ENCODE measurements at regions not wholly inside any gene's neighbourhood (a gene's known extent, or its start where the extent isn't known, plus 50 kb on each side); places are given as distances from the start of the nearest gene placed in this dataset.

- Histone ChIP-seq H3K9ac (ENCODE audit: low read length) (no peak overlapping the region), H3K9me3 (ENCODE audit: low read length) (no peaks in the 10 kb centered on the region), H2AFZ (ENCODE audit: low read depth, low read length) (no peak overlapping the region), H3K27ac (ENCODE audit: low read length) (no peak overlapping the region), H3K79me2 (replicated peaks; ENCODE audit: insufficient read depth, low read length) (no peaks in the 10 kb centered on the region), H3F3A (ENCODE audit: insufficient read depth, low read length, poor library complexity, severe bottlenecking) (no peaks in the 10 kb centered on the region), H4K20me1 (ENCODE audit: insufficient read depth) (no peaks in the 10 kb centered on the region), H3K4me2 (ENCODE audit: low read length) (no peak overlapping the region), H3K4me3 (ENCODE audit: low read length) (no peak overlapping the region), H3K36me3 (ENCODE audit: insufficient read depth, low read length) (no peaks in the 10 kb centered on the region), H3K9me2 (ENCODE audit: insufficient read depth, low read length) (no peaks in the 10 kb centered on the region), H3K27me3 (ENCODE audit: insufficient read depth, low read depth, low read length) (no peaks in the 10 kb centered on the region)
- TF ChIP-seq, protein P1, sequence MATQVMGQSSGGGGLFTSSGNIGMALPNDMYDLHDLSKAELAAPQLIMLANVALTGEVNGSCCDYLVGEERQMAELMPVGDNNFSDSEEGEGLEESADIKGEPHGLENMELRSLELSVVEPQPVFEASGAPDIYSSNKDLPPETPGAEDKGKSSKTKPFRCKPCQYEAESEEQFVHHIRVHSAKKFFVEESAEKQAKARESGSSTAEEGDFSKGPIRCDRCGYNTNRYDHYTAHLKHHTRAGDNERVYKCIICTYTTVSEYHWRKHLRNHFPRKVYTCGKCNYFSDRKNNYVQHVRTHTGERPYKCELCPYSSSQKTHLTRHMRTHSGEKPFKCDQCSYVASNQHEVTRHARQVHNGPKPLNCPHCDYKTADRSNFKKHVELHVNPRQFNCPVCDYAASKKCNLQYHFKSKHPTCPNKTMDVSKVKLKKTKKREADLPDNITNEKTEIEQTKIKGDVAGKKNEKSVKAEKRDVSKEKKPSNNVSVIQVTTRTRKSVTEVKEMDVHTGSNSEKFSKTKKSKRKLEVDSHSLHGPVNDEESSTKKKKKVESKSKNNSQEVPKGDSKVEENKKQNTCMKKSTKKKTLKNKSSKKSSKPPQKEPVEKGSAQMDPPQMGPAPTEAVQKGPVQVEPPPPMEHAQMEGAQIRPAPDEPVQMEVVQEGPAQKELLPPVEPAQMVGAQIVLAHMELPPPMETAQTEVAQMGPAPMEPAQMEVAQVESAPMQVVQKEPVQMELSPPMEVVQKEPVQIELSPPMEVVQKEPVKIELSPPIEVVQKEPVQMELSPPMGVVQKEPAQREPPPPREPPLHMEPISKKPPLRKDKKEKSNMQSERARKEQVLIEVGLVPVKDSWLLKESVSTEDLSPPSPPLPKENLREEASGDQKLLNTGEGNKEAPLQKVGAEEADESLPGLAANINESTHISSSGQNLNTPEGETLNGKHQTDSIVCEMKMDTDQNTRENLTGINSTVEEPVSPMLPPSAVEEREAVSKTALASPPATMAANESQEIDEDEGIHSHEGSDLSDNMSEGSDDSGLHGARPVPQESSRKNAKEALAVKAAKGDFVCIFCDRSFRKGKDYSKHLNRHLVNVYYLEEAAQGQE (IDR thresholded peaks at IDR 0.05; ENCODE audit: borderline replicate concordance): no peak
- no peak for TF ChIP-seq POLR2AphosphoS5 (IDR thresholded peaks at IDR 0.05)
- TF ChIP-seq EP300 (conservative IDR thresholded peaks at IDR 0.05; ENCODE audit: poor library complexity, severe bottlenecking): no peak
- TF ChIP-seq RAD21 (conservative IDR thresholded peaks at IDR 0.05): no peak
- TF ChIP-seq, protein P2, sequence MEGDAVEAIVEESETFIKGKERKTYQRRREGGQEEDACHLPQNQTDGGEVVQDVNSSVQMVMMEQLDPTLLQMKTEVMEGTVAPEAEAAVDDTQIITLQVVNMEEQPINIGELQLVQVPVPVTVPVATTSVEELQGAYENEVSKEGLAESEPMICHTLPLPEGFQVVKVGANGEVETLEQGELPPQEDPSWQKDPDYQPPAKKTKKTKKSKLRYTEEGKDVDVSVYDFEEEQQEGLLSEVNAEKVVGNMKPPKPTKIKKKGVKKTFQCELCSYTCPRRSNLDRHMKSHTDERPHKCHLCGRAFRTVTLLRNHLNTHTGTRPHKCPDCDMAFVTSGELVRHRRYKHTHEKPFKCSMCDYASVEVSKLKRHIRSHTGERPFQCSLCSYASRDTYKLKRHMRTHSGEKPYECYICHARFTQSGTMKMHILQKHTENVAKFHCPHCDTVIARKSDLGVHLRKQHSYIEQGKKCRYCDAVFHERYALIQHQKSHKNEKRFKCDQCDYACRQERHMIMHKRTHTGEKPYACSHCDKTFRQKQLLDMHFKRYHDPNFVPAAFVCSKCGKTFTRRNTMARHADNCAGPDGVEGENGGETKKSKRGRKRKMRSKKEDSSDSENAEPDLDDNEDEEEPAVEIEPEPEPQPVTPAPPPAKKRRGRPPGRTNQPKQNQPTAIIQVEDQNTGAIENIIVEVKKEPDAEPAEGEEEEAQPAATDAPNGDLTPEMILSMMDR (IDR thresholded peaks at IDR 0.05; ENCODE audit: poor library complexity, severe bottlenecking): no peak
- TF ChIP-seq TAF1 (IDR thresholded peaks at IDR 0.05; ENCODE audit: low read depth): no peak
- TF ChIP-seq MXI1 (conservative IDR thresholded peaks at IDR 0.05; ENCODE audit: poor library complexity, severe bottlenecking): no peak
- TF ChIP-seq EZH2 (IDR thresholded peaks at IDR 0.05; ENCODE audit: borderline replicate concordance, insufficient read depth, low read length, poor library complexity, severe bottlenecking): no peak
- no peak for TF ChIP-seq SMC3 (conservative IDR thresholded peaks at IDR 0.05; ENCODE audit: poor library complexity)
Observed at GRCh38 chr2:105489168-105489878, 90.5 kb upstream of the FHL2 start.

DNA sequence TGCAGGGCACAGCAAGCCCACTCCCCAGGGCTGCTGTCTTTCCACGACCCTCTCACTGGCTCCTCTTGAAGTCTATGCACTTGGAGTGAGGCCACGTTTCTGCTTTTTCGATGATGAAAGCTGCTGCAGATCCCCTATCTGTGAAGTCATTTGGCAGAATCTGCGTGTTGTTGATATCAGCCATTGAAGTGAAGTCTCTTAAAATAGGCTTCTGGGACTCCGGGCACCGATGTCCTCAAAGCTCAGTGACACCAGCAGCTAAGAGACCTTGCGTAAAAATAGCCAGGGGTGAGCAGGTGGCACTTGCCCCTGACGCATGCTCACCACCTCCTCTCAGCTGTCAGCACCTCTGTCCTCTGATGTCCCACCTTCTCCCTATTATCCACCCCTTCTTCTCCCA lies 89.4 kb upstream of the FHL2 start:
- Histone ChIP-seq H3K9ac (ENCODE audit: low read length) (no peak overlapping the region), H2AFZ (ENCODE audit: low read depth, low read length) (no peak overlapping the region), H4K20me1 (ENCODE audit: insufficient read depth) (no peaks in the 10 kb centered on the region), H3K4me2 (ENCODE audit: low read length) (no peak overlapping the region), H3K9me2 (ENCODE audit: insufficient read depth, low read length) (no peaks in the 10 kb centered on the region), H3K27me3 (ENCODE audit: insufficient read depth, low read depth, low read length) (no peaks in the 10 kb centered on the region), H3K4me3 (ENCODE audit: low read length) (no peak overlapping the region), H3K36me3 (ENCODE audit: insufficient read depth, low read length) (no peaks in the 10 kb centered on the region), H3K27ac (ENCODE audit: low read length) (no peak overlapping the region), H3K79me2 (replicated peaks; ENCODE audit: insufficient read depth, low read length) (no peaks in the 10 kb centered on the region), H3K9me3 (ENCODE audit: low read length) (no peaks in the 10 kb centered on the region), H3F3A (ENCODE audit: insufficient read depth, low read length, poor library complexity, severe bottlenecking) (no peaks in the 10 kb centered on the region)
- TF ChIP-seq EZH2 (IDR thresholded peaks at IDR 0.05; ENCODE audit: borderline replicate concordance, insufficient read depth, low read length, poor library complexity, severe bottlenecking) (no peak), POLR2AphosphoS5 (IDR thresholded peaks at IDR 0.05) (no peak), SMC3 (conservative IDR thresholded peaks at IDR 0.05; ENCODE audit: poor library complexity) (no peak), TAF1 (IDR thresholded peaks at IDR 0.05; ENCODE audit: low read depth) (no peak), EP300 (conservative IDR thresholded peaks at IDR 0.05; ENCODE audit: poor library complexity, severe bottlenecking) (no peak), RAD21 (conservative IDR thresholded peaks at IDR 0.05) (no peak), MXI1 (conservative IDR thresholded peaks at IDR 0.05; ENCODE audit: poor library complexity, severe bottlenecking) (no peak)
- TF ChIP-seq, protein P2 (IDR thresholded peaks at IDR 0.05; ENCODE audit: poor library complexity, severe bottlenecking): no peak
- TF ChIP-seq, protein P1 (IDR thresholded peaks at IDR 0.05; ENCODE audit: borderline replicate concordance): no peak
